Retina (tissue), 1 donor: ENCODE measurements at regions not wholly inside any gene's neighbourhood (a gene's known extent, or its start where the extent isn't known, plus 50 kb on each side); places are given as distances from the start of the nearest gene placed in this dataset.

Experiments
- DNase-seq: peaks from one replicate; pipeline ENCODE4 v3.0.0-alpha.2; 2016

DNA sequence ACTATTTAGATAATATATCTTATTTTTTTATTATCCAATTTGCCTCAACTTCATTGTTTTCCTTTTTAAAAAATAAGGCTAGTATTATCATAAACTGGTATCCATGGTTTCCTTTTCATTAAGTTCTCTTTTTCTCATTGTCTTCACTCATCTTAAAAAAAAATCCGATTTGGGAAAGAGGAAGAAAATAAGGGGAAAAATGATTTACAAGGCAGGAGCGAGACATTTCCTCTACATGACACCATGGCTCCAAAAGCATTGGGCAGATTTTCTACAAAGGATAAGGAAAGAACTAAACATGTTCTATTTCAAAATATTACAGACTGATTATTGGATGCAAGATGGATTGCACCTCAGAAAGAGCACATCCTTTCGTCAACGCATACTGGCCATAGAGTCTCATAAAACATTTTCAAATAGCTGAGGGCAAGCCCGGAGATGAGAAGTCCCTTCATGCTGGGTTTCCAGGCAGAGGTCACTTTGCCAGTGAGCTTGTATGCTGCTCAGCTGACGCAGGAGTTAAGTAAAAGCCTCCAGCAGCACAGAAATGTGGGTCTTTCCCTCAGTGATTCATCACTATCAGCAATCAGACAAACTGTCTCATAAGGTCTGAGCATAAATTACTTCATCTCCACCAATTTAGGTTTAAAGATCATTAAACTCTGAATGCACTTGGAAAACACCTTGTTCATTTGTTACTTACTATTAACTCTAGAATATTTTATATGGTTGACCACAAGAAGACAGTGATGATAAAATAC is 129.0 kb upstream of the TNFAIP3 start:
- DNase-seq: no peak

DNA sequence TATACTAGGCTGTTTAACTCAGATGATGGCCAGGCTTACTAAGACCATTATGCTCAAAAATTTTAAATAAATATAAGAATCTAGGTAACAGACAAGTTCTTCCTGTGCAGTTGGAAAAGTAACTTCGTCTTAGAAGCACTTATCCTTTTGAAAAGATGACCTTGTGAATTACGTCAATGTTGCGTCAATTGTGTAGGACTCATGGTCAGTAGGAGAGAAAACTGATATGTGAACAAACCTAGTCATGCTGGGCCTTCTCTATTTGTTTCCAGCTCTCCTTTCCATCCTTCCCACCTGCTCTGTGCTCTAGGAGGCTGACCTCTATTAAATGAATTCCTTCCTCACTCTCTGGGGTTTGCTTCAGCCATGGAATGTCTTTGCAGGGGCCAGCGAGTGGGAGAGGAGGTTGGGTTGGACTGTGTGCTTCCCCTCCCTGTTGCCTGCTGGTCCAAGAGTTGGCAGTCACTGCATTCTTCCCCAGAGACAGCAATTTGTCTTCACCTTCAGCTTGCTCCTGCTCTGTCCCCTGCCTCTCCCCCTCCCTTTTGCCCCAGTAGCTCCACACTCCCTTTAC is 128.0 kb upstream of the TNFAIP3 start:
- no peak for DNase-seq

DNA sequence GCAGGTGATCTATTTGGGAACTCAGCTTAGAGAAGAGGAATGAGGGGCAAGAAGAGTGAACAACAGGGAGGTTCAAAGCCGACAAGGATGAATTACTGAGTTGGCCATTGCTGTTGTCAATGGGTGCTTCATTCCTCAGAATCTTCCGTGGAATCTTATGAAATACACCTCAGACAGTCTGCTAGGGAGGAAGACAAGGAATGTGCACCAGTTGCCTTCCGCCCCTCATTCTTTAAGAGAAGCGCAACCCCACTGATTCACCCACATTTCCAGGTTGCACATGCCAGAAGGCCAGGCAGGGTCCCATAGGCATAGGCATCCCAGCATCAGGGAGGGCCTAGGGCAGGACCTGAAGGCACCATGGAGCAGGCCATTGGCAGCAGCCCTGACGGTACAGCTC is 127.5 kb upstream of the TNFAIP3 start:
- DNase-seq: no peak

DNA sequence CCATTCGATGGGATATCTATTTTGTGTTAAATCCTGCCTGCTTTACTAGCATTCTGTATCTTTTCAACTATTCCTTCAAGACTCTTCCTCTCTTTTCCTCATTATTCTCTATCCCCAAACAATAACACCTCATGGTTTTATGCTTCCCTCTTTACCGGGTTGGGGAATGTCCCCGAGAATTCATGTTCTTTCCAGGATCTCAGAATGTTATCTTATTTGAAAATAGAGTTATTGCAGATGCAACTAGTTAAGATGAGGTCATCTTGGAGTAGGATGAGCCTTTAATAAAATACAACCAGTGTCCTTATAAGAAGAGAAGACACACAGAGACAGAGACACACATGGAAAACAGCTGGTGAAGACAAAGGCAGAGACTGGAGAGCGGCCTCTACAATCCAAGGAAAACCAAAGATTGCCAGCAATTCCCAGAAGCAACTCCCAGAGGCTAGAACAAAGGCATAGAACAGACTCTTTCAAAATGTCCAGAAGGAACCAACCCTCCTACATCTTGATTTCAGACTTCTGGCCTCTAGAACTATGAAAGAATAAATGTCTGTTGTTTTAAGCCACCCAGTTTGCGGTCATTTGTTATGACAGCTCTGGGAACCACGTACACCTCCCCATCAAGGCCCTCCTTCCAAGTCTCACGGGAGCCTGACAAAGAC is 126.8 kb upstream of the TNFAIP3 start:
- DNase-seq: no peak

DNA sequence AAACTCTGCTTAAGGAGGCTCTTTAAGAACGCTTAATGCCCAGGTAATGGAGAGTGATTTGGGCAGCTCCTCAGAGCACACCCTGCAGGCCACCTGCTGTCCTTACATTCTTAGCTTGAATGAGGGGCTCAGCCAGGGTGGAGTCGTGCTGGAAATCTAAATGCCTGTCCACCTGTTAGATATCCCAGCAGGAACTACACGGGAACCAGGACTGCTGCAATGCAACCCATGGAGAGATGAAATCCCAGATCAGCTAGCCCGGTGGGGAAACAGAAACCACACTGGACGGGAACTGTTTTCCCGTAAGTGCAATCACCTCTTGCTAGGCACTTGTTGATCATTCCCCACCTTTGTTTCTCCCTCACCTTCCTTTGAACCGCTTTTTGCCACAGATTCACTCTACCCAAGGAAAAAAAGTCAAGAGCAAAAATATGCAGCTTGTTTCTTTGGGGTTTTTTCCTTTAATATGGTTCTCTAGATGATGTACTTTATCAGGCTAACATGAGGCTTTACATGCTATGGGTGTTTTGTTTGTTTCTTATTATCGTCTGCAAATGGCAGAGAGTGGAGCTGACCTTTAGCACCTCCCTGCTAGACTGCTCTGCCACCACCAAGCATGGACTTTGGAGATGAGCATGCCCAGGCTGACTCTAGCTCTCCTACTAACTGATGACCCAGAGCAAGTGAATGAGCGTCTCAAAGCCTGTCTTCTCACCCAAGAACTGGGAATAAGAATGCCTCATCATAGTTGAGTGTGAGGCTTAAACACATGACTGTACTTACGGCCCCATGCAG is 125.9 kb upstream of the TNFAIP3 start:
- DNase-seq: no peak

DNA sequence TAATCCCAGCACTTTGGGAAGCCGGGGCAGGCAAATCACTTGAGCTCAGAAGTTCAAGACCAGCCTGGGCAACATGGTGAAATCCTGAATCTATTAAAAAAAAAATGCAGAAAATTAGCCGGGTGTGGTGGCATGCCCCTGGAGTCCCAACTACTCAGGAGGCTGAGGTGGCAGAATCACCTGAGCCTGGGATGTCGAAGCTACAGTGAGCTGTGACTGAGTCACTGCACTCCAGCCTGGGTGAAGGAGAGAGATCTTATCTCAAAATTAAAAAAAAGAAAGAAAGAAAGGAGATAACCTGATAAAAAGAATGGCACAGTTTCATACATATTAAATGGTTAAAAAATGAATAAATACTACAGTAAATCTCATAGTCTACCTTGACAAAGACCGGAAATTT is 123.6 kb upstream of the TNFAIP3 start:
- DNase-seq: no peak

DNA sequence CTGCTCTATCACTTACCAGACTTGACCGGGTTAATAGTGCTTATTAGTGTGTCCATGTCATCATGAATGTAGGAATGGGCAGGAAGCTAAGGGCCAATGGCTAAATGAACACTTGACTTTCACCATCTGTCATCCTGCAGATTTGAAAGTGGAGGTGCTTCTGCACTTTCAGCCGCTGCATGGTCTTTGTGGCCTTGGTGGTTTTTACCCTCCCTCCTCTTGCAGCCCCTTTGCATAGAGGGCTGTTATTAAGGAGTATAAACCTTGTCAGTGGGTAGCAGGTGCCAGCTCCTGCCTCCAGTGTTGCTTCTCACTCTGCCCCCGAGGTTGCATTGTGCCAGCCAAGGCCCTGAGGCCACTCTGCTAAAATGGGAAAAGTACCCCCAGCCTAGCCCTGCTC is 122.2 kb upstream of the TNFAIP3 start:
- no peak for DNase-seq

DNA sequence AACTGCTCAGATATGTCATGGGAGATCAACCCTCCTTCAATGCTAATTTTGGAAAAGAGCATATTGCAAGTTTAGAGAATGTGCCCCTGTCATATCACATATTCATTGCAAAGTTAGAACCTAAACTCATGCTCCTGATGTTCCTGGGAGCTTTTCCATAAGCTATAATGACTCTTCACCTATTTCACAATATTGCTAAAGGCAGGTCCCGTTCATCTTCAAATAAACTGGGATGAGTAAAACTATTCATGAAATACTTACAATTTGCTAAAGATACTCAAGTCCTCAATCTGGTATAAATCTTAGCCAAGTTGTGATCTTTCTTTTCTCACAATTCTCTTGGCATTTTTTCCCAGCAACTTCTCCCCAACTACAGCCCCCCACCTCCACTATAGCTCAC is 121.7 kb upstream of the TNFAIP3 start:
- DNase-seq: no peak

DNA sequence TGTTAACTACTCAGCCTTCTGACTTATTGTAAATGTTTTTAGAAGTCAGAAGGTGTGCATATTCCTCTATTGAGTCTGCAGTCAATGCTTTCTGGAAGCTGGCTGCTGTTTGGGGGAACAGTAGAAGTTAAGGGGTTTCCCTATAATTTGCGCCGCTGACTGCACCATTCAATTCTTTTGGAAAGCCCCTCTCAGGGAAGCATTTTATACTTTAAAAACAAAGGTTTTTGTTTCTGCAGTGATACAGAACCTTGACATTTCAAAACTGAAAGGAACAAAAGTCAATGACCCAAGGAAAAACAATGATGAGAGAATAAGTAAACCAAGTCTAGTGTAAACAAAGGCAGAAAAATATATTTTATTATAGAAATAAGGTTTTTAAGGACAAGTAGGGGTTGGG is 120.8 kb upstream of the TNFAIP3 start:
- DNase-seq: no peak

DNA sequence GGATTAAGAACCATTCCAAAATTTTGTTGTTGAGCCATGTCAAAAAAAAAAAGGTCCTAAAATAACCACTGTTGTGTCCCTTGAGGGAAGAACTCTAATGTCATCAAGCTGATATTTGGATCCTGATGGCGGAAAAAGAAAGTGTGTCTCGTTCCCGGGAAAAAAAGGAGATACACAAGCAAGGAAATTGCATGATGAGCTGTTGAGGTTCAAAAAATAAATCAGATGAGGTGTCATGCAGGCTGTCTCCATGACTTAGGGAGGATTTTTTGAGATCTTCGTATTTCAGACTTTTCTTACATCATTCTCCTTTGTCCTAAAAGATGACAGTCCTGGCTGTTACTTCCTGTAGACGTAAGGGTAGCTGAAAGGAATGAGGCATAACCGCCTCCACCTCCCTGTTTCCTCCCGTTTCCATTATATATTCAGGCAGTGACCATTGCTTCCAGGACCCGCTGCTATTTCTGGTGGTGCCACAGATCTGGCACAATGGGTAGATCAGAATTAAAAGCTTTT is 117.3 kb upstream of the TNFAIP3 start:
- DNase-seq: no peak

DNA sequence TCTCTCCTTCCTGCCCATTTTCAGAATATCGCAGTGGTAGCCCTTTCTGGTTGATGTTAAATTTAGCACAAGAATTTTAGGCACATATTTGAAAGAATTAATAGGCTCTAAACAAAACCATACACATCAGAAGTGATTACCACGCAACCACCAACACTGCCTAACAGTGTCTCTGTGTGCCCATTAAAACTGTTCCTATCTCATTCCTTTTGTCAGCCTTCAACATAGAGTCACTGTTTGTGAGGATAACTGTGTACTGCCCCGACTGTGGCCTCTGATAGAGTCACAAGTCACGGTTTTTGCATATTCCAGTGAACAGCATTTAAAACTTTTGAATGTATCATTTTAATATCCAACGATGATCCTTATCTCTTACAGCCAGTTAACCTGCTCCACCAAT is 116.8 kb upstream of the TNFAIP3 start:
- DNase-seq: no peak

DNA sequence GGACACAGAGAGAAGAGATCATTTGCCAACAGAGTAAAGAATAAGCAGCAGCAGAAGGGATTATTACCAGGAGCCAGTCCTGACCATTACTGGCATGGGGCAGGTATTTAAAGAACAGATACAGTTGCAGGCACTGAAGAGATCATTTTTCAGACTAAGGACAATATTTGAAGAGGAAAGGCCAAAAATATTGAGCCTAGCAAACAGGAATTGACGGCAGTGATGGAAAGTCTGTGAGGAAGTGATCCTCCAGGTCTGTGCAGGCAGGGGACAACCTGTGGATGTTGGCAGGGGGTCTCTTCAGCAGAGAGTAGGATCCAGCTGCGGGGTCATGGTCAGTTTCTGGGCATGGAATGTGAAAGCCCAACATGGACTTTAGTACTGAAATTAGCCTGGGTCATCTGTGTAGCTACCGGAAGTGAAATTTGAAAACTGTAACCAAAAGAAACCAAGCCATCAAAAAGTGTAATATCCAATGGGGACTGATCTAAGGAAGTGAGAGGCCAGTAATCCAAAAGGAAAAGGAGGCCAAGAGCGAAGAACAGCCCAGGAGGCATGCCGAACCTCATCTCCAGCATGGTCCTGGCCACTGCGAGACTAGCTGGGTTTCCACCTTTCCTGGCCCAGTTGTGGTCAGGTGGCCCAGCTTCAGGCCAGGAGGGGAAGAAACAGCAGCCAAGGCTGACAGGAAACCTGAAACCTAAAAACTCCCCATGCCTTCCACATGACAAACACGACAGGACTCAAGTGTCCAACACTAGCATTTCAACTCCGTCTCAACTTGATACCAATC is 115.1 kb upstream of the TNFAIP3 start:
- DNase-seq: no peak

DNA sequence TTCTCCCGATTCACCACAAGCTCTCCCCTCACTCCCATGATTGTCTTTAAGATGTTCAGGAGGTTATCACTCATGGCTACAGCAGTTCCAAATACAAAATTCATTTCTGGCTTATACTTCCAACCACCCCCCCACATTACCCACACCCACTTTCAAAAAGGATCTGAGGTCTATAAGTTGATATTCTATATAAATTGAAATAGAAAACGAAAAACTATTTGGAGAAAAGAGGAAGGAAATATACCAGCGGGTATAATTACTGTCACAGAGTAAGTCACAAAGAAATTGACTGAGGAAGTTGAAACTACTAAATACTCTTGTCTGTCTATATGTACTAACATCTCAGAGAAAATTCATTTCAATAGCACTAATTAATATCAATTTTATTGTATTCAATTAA is 112.7 kb upstream of the TNFAIP3 start:
- no peak for DNase-seq

DNA sequence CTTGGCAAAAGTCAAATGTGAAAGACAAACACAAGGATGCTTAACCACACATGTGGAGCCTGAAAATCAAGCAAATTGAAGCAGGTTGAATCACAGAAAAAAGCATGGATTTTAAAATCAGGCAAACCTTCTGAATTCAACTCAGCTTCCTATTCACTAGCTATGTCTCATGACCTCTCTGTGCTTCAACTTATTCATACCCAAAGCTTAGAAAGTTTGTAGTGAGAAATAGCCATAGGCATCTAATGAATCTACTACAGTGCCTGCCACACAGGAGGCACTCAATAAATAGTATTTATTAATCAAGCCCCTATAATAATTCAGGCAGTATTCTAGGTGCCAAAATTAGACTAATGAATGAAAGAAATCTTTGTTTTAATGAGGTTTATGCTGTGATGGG is 112.2 kb upstream of the TNFAIP3 start:
- no peak for DNase-seq

DNA sequence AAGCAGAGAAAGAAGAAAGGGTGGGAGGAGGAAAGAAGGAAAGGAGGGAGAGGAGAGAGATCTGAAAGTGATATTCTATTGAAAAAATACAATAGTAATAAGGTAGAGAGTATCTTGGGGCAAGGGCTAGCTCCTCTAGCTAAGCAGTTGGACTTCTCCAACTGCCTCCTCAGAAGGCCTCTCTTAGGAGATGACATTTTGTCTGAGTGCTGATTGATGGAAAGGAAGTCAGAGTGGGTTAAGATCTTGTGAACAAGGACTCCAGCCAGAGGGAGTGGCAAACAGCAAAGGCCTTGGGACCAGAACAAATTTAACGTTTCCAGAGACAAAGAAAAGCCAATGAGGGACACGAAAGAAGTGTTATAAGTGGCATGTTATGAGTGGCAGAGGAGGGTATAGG is 111.8 kb upstream of the TNFAIP3 start:
- DNase-seq: no peak

DNA sequence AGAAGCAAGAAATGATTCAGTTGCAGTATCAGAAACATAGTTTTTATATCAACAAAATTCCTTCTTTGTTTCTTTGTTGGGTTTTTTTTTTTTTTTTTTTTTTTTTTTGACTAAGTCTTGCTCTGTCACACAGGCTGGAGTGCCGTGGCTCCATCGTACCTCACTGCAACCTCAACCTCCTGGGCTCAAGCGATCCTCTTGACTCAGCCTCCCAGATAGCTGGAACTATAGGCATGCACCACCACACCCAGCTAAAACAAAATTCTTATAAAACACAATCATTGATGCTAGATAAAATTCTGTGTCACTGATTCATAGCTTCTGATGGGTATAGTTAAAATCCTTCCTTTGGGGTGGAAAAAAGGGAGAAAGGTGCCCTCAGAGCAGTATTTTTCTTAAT is 110.3 kb upstream of the TNFAIP3 start:
- no peak for DNase-seq

DNA sequence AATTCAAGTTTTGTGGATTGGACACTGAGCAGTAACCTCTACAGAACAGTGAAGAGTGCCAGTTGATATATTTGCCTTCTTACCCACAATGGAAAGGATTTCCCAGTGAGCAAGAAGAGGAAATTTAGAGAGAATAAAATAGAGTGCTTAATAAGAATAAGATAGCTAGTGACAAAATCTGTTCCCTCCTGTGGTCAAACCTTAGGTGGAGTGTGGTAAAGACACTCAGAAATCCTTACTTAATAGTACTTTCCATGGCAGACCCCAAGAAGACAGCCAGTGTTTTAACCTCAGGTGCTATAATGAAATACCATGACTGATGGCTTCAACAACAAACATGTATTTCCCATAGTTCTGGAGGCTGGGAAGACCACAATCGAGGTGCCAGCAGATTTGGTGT is 108.4 kb upstream of the TNFAIP3 start:
- no peak for DNase-seq

DNA sequence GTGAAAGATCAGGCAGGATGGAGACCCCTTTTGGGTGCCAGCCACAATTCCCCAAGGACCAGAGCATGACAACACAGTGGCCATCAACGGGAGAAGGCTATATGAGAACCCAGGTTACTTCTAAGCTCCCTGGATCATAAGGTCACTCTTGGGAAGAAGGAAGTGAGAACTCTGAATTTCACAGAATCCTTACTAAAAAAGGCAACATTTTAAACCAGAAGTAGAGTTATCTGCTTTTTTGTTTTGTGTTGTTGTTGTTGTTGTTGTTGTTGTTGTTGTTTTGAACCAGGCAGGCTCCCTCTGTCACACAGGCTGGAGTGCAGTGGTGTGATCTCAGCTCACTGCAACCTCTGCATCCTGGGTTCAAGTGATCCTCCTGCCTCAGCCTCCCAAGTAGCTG is 107.4 kb upstream of the TNFAIP3 start:
- DNase-seq: no peak

DNA sequence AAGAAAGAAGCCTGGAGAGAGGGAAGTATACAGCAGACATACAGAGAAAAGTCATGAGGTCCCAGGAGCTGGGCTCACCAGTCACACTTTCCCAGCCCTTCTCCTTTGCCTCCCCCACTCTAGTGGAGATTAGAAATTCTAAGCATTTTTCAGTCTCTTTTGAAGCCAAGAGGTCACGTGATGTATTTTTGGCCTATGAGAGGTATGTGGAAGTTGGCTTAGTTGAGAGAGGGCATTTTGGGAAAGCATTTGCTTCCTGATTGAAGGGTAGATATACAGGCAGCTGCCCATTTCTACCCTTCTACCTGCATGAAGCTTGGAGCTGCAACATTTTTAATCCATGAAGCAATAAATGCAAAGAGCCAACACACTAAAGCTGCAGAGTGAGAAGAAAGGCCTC is 106.0 kb upstream of the TNFAIP3 start:
- DNase-seq: no peak

DNA sequence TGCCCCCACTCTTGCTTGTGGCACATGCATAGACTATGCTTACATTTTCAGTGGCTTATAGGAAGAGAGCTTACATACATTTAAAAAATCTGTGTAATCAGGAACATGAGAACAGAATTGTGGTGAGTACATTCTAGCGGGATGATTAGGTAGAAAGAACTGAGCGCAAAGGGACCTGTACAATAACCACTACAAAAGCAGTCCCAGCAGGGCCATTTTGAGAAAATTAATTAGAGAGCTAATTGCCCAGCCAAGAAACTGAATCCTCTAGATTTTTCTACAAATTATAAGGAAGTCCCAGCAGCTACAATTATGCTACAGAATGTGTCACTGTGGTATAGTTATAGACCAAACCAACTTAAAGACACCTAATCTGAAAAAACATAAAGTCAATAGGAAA is 105.6 kb upstream of the TNFAIP3 start:
- no peak for DNase-seq

DNA sequence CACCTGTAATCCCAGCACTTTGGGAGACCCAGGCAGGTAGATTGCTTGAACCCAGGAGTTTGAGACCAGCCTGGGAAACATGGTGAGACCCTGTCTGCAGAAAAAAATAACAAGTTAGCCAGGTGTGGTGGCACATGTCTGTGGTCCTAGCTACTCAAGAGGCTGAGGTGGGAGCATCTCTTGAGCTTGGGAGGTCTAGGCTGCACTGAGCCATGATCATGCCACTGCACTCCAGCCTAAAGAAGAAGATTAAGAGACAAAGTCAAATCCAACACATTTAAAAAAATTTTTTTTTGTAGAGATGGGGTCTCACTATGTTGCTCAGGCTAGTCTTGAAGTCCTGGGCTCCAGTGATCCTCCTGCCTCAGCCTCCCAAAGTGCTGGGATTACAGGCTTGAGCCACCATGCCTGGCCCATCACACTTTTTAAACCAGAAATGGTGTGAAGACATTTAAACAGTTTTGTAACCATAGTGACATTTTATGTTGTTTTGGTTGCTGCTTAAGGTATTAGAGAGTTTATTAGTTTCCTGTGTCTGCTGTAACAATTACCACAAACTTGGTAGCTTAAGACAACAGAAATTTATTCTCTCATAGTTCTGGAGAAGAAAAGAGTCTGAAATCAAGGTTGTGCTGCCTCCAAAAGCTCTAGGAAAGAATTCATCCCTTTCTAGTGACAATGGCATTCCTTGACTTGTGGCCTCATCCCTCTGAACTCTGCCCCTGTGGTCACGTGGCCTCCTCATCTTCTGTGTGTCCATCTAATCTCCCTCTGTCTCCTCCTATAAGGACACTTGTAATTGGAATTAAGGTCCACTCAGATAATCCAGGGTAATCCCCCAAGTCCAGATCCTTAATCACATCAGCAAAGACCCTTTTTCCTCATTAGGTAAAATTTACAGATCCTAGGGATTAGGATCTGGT is 104.6 kb upstream of the TNFAIP3 start:
- no peak for DNase-seq

DNA sequence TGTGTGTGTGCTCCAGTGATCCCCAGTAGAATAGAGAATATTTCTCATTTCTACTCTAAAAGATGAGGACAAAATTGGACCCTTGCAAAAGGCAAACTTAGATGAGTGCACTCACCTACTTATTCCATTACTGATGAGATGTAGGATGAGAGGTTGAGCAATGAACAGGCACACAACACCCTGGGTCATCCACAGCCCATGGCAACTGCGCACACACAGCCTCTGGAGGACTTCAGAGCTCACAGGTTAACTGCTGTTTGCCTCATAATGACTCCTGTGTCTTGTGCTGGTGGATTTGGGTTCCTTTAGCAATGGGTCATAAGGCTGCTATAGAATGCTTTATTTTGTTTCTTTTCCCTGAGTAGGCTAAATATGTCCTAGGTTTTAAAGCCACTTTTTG is 103.6 kb upstream of the TNFAIP3 start:
- no peak for DNase-seq
